Hepatocyte (in vitro differentiated cells): ENCODE measurements at regions not wholly inside any gene's neighbourhood (a gene's known extent, or its start where the extent isn't known, plus 50 kb on each side); places are given as distances from the start of the nearest gene placed in this dataset.

ENCODE experiments used
- EZH2 ChIP-seq: fragments of 200-600 bp; sonication (generic); IDR thresholded peaks from 2 replicates; pipeline ENCODE4 v1.6.1; 2016; ENCODE audit warnings: antibody characterized with exemption, mild to moderate bottlenecking, borderline replicate concordance
- EZH2phosphoT487 ChIP-seq: fragments of 200-600 bp; sonication (generic); IDR thresholded peaks from one replicate; pipeline ENCODE4 v1.6.1; 2018; ENCODE audit warnings: antibody characterized with exemption, mild to moderate bottlenecking, low read depth, moderate library complexity; ENCODE audit not compliant: unreplicated experiment, severe bottlenecking
- TF ChIP-seq, protein P1 (sequence below): fragments of 200-600 bp; sonication (generic); IDR thresholded peaks from 2 replicates; pipeline ENCODE4 v1.5.1; 2016; ENCODE audit warnings: antibody characterized with exemption, mild to moderate bottlenecking; ENCODE audit not compliant: poor library complexity

DNA sequence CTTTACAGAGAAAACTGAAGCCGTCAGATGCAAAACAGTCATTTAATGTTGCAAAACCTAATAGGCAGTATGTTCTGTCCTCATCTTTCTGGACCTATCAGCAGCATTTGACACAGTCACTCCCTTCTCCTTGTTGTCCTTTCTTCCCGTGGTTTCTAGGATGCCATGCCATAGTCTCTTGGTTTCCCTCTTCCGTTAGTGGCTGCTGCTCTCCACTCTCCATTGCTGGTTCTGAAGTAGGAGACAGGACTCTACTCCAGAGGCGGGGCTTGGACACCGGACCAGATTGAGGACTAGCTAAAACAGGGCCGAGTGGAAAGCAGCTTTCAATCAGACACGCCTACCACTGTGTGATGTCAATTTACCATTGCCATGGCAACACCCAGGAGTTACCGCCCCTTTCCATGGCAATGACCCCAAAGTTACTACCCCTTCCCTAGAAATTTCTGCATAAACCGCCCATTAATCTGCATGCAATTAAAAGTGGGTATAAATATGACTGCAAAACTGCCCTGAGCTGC lies 88.8 kb upstream of the CCDC160 start:
- TF ChIP-seq, protein P1, sequence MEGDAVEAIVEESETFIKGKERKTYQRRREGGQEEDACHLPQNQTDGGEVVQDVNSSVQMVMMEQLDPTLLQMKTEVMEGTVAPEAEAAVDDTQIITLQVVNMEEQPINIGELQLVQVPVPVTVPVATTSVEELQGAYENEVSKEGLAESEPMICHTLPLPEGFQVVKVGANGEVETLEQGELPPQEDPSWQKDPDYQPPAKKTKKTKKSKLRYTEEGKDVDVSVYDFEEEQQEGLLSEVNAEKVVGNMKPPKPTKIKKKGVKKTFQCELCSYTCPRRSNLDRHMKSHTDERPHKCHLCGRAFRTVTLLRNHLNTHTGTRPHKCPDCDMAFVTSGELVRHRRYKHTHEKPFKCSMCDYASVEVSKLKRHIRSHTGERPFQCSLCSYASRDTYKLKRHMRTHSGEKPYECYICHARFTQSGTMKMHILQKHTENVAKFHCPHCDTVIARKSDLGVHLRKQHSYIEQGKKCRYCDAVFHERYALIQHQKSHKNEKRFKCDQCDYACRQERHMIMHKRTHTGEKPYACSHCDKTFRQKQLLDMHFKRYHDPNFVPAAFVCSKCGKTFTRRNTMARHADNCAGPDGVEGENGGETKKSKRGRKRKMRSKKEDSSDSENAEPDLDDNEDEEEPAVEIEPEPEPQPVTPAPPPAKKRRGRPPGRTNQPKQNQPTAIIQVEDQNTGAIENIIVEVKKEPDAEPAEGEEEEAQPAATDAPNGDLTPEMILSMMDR, result no peak
- TF ChIP-seq EZH2phosphoT487, result no peak
- no peak for TF ChIP-seq EZH2
